Panc1 (cell line): ENCODE measurements at regions not wholly inside any gene's neighbourhood (a gene's known extent, or its start where the extent isn't known, plus 50 kb on each side); places are given as distances from the start of the nearest gene placed in this dataset.

Source experiments
- ATAC-seq: fragments of 200-7000 bp; cut with Tn5 transposase; 2 replicates; pipeline ENCODE4 v1.9.1; 2020; ENCODE audit warnings: mild to moderate bottlenecking, moderate library complexity
- BruUV-seq: library from RNA; stranded (reverse); fragments of 400-500 nt; replicated peaks from 2 replicates; lab custom pipeline; 2021; lab: Mats Ljungman, UMichigan
- CTCF ChIA-PET: fragments of 300-600 bp; sonication (Branson Sonifier 250); formaldehyde crosslinking; loops from one replicate; lab custom pipeline; 2022; ENCODE audit warnings: antibody characterized with exemption; lab: Charles Lee
- POLR2A ChIA-PET: fragments of 300-600 bp; sonication (Branson Sonifier 250); formaldehyde crosslinking; loops from one replicate; lab custom pipeline; 2022; ENCODE audit warnings: antibody characterized with exemption; lab: Charles Lee
- DNase-seq: peaks from one replicate; pipeline ENCODE4 v3.0.0-alpha.2; 2010; ENCODE audit warnings: low read depth, low spot score
- H3K27ac ChIP-seq: 2 replicates; pipeline ENCODE4 v1.5.1; 2011; ENCODE audit warnings: mild to moderate bottlenecking, low read length, inconsistent platforms
- H3K27me3 ChIP-seq: fragments of 200-500 bp; sonication (Bioruptor generic); 2 replicates; pipeline ENCODE4 v1.6.0; 2014; ENCODE audit warnings: low read length, inconsistent platforms; ENCODE audit not compliant: control insufficient read depth, insufficient read depth
- H3K36me3 ChIP-seq: fragments of 200-500 bp; sonication (Bioruptor generic); 2 replicates; pipeline ENCODE4 v1.5.1; 2014; ENCODE audit warnings: inconsistent platforms, mild to moderate bottlenecking, low read length, moderate library complexity; ENCODE audit not compliant: control insufficient read depth, insufficient read depth
- H3K4me1 ChIP-seq: 2 replicates; pipeline ENCODE4 v1.5.1; 2011; ENCODE audit warnings: inconsistent platforms, mild to moderate bottlenecking, low read length, moderate library complexity; ENCODE audit not compliant: control insufficient read depth, insufficient read depth
- H3K4me3 ChIP-seq, 2 experiments: 2 replicates each; pipeline ENCODE4 v1.5.1; 2011 to 2012; ENCODE audit warnings: low read depth in 2 of 2, low read length in 2 of 2, mild to moderate bottlenecking in 2 of 2, inconsistent platforms in 1 of 2, moderate library complexity in 1 of 2
- H3K9me3 ChIP-seq: fragments of 200-500 bp; sonication (Bioruptor generic); 2 replicates; pipeline ENCODE4 v1.5.1; 2014; ENCODE audit warnings: low read depth, mild to moderate bottlenecking, inconsistent platforms, low read length, moderate library complexity; ENCODE audit not compliant: control insufficient read depth, insufficient read depth
- POLR2AphosphoS5 ChIP-seq: IDR thresholded peaks from 2 replicates; pipeline ENCODE4 v1.6.1; 2012; ENCODE audit warnings: mild to moderate bottlenecking, low read depth, low read length, moderate library complexity
- REST ChIP-seq, 2 experiments: IDR thresholded peaks; 2 replicates each; pipeline ENCODE4 v1.6.1; 2011 to 2012; ENCODE audit warnings: low read depth in 2 of 2, control low read depth in 1 of 2, low read length in 1 of 2, mild to moderate bottlenecking in 1 of 2, moderate library complexity in 1 of 2; ENCODE audit not compliant: insufficient read depth in 1 of 2
- SIN3A ChIP-seq: IDR thresholded peaks from 2 replicates; pipeline ENCODE4 v1.6.1; 2012; ENCODE audit warnings: low read depth, mild to moderate bottlenecking, low read length, moderate library complexity, borderline replicate concordance; ENCODE audit not compliant: insufficient read depth
- TCF7L2 ChIP-seq: IDR thresholded peaks from 2 replicates; pipeline ENCODE4 v1.6.1; 2011; ENCODE audit warnings: mild to moderate bottlenecking, low read depth, low read length, inconsistent platforms
- in situ Hi-C: cut with HindIII; loops from 2 replicates; pipeline ENCODE4 v1.10.0; 2016; ENCODE audit warnings: low sequenced_read_pairs, low pct_unique_long_range_greater_than_20kb
- intact Hi-C: fragments of 100-400 bp; cut with micrococcal nuclease; formaldehyde crosslinking; loops from one replicate; pipeline ENCODE4 v1.10.0; 2022; ENCODE audit not compliant: unreplicated experiment
- TF ChIP-seq, protein P1 (sequence below): fragments of 450-650 bp; IDR thresholded peaks from 2 replicates; pipeline ENCODE4 v1.5.1; 2017; ENCODE audit warnings: mild to moderate bottlenecking

DNA sequence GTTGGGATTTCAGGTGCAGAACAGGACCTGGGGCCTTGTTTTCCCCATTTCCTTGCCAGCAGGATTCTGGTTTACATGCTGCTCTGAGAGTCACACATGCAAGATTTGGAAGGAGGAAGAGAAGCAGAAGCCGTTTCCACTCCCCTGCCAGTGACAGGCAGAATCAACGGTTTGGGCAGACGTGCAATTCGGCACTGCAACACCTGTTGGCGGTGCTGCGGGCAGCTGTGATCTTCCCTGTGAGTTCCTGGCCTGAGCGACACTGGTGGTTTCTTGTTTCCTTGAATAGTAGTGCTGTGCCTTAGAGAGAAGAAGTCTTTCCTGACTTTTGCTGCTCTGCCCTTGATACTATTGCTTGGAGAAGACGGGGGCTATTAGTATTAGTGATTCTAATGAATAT, 1126.2 kb downstream of the TYW1 start:
- H3K36me3 ChIP-seq, result no peaks in the 10 kb centered on the region
- DNase-seq (no peak), ATAC-seq (no peak)
- no peak overlapping the region for H3K4me3 ChIP-seq
- H3K27ac ChIP-seq, result no peak overlapping the region
- ChIA-PET CTCF (no interaction called here), POLR2A (no interaction called here)
- no peaks in the 10 kb centered on the region for H3K4me1 ChIP-seq
- in situ Hi-C loops, result no loop called here
- TF ChIP-seq, protein P1, sequence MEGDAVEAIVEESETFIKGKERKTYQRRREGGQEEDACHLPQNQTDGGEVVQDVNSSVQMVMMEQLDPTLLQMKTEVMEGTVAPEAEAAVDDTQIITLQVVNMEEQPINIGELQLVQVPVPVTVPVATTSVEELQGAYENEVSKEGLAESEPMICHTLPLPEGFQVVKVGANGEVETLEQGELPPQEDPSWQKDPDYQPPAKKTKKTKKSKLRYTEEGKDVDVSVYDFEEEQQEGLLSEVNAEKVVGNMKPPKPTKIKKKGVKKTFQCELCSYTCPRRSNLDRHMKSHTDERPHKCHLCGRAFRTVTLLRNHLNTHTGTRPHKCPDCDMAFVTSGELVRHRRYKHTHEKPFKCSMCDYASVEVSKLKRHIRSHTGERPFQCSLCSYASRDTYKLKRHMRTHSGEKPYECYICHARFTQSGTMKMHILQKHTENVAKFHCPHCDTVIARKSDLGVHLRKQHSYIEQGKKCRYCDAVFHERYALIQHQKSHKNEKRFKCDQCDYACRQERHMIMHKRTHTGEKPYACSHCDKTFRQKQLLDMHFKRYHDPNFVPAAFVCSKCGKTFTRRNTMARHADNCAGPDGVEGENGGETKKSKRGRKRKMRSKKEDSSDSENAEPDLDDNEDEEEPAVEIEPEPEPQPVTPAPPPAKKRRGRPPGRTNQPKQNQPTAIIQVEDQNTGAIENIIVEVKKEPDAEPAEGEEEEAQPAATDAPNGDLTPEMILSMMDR, result no peak
- TF ChIP-seq SIN3A (no peak), REST (IDR thresholded peaks at IDR 0.05; ENCODE audit: insufficient read depth in 1 of 2, low read depth in 2 of 2, low read length in 1 of 2) (no peak), POLR2AphosphoS5 (no peak), TCF7L2 (no peak)
- intact Hi-C loops, result no loop called here
- no peaks in the 10 kb centered on the region for H3K27me3 ChIP-seq
- H3K9me3 ChIP-seq, result peaks cover 6% of the 10 kb centered on the region; the same call in 1 of the 2 replicates
- BruUV-seq, result no TSS peak

GRCh38 chr7:68125168-68125567, 1128.5 kb downstream of the TYW1 start:
- no peak for ATAC-seq
- in situ Hi-C loops (no loop called here), intact Hi-C loops (no loop called here)
- no peak for DNase-seq
- Histone ChIP-seq H3K36me3 (no peaks in the 10 kb centered on the region), H3K4me1 (no peaks in the 10 kb centered on the region), H3K27me3 (no peaks in the 10 kb centered on the region), H3K9me3 (no peaks in the 10 kb centered on the region), H3K4me3 (no peak overlapping the region), H3K27ac (no peak overlapping the region)
- TF ChIP-seq REST (IDR thresholded peaks at IDR 0.05; ENCODE audit: insufficient read depth in 1 of 2, low read depth in 2 of 2, low read length in 1 of 2) (no peak), SIN3A (no peak), POLR2AphosphoS5 (no peak), TCF7L2 (no peak)
- TF ChIP-seq, protein P1, result no peak
- CTCF ChIA-PET, result no interaction called here
- POLR2A ChIA-PET, result no interaction called here
- no TSS peak for BruUV-seq
